Fibroblast of lung (primary cell): ENCODE measurements at regions not wholly inside any gene's neighbourhood (a gene's known extent, or its start where the extent isn't known, plus 50 kb on each side); places are given as distances from the start of the nearest gene placed in this dataset.

ENCODE experiments used
- EZH2 ChIP-seq: IDR thresholded peaks from 2 replicates; pipeline ENCODE4 v1.5.1; 2012; ENCODE audit warnings: low read length, control low read depth, mild to moderate bottlenecking; ENCODE audit errors: missing control alignments
- TF ChIP-seq, protein P1 (sequence below), 2 donors: IDR thresholded peaks in 1 of 2; conservative IDR thresholded peaks in 1 of 2; 1 replicate in 1 of 2; 2 replicates in 1 of 2; pipeline ENCODE4 v1.5.1; 2011 to 2012; ENCODE audit warnings: low read length in 2 of 2, control low read depth in 1 of 2, inconsistent platforms in 1 of 2, low read depth in 1 of 2, mild to moderate bottlenecking in 1 of 2

- TF ChIP-seq, protein P1, sequence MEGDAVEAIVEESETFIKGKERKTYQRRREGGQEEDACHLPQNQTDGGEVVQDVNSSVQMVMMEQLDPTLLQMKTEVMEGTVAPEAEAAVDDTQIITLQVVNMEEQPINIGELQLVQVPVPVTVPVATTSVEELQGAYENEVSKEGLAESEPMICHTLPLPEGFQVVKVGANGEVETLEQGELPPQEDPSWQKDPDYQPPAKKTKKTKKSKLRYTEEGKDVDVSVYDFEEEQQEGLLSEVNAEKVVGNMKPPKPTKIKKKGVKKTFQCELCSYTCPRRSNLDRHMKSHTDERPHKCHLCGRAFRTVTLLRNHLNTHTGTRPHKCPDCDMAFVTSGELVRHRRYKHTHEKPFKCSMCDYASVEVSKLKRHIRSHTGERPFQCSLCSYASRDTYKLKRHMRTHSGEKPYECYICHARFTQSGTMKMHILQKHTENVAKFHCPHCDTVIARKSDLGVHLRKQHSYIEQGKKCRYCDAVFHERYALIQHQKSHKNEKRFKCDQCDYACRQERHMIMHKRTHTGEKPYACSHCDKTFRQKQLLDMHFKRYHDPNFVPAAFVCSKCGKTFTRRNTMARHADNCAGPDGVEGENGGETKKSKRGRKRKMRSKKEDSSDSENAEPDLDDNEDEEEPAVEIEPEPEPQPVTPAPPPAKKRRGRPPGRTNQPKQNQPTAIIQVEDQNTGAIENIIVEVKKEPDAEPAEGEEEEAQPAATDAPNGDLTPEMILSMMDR (conservative IDR thresholded peaks at IDR 0.05 in 1 of 2, IDR thresholded peaks at IDR 0.05 in 1 of 2; ENCODE audit: low read depth in 1 of 2, low read length in 2 of 2) = no peak
- no peak for TF ChIP-seq EZH2
Measured at GRCh38 chr3:95883801-95884200, 930.6 kb upstream of the EPHA6 start.
